ENCODE measurements at regions not wholly inside any gene's neighbourhood (a gene's known extent, or its start where the extent isn't known, plus 50 kb on each side); places are given as distances from the start of the nearest gene placed in this dataset.
"Not testable (repeated sequence)": the region's sequence is repeated elsewhere in the genome, so short reads cannot be mapped to it uniquely, and the experiment has no call there.

- not testable (repeated sequence) for TF ChIP-seq CTCF, POLR2A (IDR thresholded peaks at IDR 0.05)
Measured at GRCh38 chr12:94017247-94017646, 131.1 kb upstream of the PLXNC1 start.

Data from Peyer's patch (tissue), 4 donors.